H9 (cell line): ENCODE measurements at regions not wholly inside any gene's neighbourhood (a gene's known extent, or its start where the extent isn't known, plus 50 kb on each side); places are given as distances from the start of the nearest gene placed in this dataset.

ENCODE experiments used
- DNase-seq: peaks from one replicate; pipeline ENCODE4 v3.0.0-alpha.2; 2017
- H2AFZ ChIP-seq: one replicate; pipeline ENCODE4 v1.6.1; 2013; ENCODE audit warnings: mild to moderate bottlenecking, low read length, control low read depth, moderate library complexity
- H2AK5ac ChIP-seq: 2 replicates; pipeline ENCODE4 v1.6.1; 2013; ENCODE audit warnings: low read length, control low read depth, mixed read lengths; ENCODE audit not compliant: insufficient read length
- H2BK120ac ChIP-seq: one replicate; pipeline ENCODE4 v1.6.1; 2013; ENCODE audit warnings: low read depth, mild to moderate bottlenecking, low read length, control low read depth, inconsistent platforms; ENCODE audit not compliant: poor library complexity, severe bottlenecking
- H2BK12ac ChIP-seq: 2 replicates; pipeline ENCODE4 v1.6.1; 2013; ENCODE audit warnings: low read length, control low read depth, mixed read lengths, low read depth; ENCODE audit not compliant: insufficient read length
- H2BK15ac ChIP-seq: 2 replicates; pipeline ENCODE4 v1.6.1; 2013; ENCODE audit warnings: low read depth, low read length, control low read depth
- H2BK20ac ChIP-seq: one replicate; pipeline ENCODE4 v1.6.1; 2013; ENCODE audit warnings: low read depth, mild to moderate bottlenecking, low read length, control low read depth, inconsistent platforms; ENCODE audit not compliant: poor library complexity, severe bottlenecking
- H2BK5ac ChIP-seq: 2 replicates; pipeline ENCODE4 v1.6.1; 2013; ENCODE audit warnings: low read length, control low read depth, mixed read lengths; ENCODE audit not compliant: insufficient read length
- H3K14ac ChIP-seq: 2 replicates; pipeline ENCODE4 v1.6.1; 2013; ENCODE audit warnings: low read length, control low read depth; ENCODE audit not compliant: insufficient read depth
- H3K18ac ChIP-seq: 2 replicates; pipeline ENCODE4 v1.6.1; 2013; ENCODE audit warnings: low read depth, mild to moderate bottlenecking, mixed read lengths, low read length, control low read depth; ENCODE audit not compliant: insufficient read length
- H3K23ac ChIP-seq: 2 replicates; pipeline ENCODE4 v1.6.1; 2013; ENCODE audit warnings: low read length, control low read depth, mixed read lengths, low read depth; ENCODE audit not compliant: insufficient read length
- H3K23me2 ChIP-seq: 2 replicates; pipeline ENCODE4 v1.6.1; 2013; ENCODE audit warnings: low read depth, mild to moderate bottlenecking, mixed read lengths, low read length, control low read depth; ENCODE audit not compliant: insufficient read length, poor library complexity, severe bottlenecking
- H3K27ac ChIP-seq: 2 replicates; pipeline ENCODE4 v1.5.1; 2013; ENCODE audit warnings: low read length, control low read depth, mixed read lengths, low read depth; ENCODE audit not compliant: insufficient read length
- H3K27me3 ChIP-seq: 2 replicates; pipeline ENCODE4 v1.6.1; 2013; ENCODE audit warnings: low read length, control low read depth, inconsistent platforms; ENCODE audit not compliant: insufficient read depth
- H3K4ac ChIP-seq: 2 replicates; pipeline ENCODE4 v1.6.1; 2013; ENCODE audit warnings: low read depth, mild to moderate bottlenecking, control low read depth, inconsistent platforms, low read length, moderate library complexity
- H3K4me1 ChIP-seq: 2 replicates; pipeline ENCODE4 v1.6.1; 2013; ENCODE audit warnings: low read length, control low read depth, inconsistent platforms; ENCODE audit not compliant: insufficient read depth
- H3K4me2 ChIP-seq: 2 replicates; pipeline ENCODE4 v1.6.1; 2013; ENCODE audit warnings: low read length, control low read depth, mixed read lengths; ENCODE audit not compliant: insufficient read length, insufficient read depth
- H3K56ac ChIP-seq: 2 replicates; pipeline ENCODE4 v1.6.1; 2013; ENCODE audit warnings: low read depth, mild to moderate bottlenecking, mixed read lengths, low read length, control low read depth; ENCODE audit not compliant: insufficient read length
- H3K79me1 ChIP-seq: 2 replicates; pipeline ENCODE4 v1.6.1; 2013; ENCODE audit warnings: low read depth, mild to moderate bottlenecking, moderate library complexity, low read length, control low read depth, inconsistent platforms; ENCODE audit not compliant: insufficient read depth, poor library complexity, severe bottlenecking
- H3K79me2 ChIP-seq: 2 replicates; pipeline ENCODE4 v1.6.1; 2013; ENCODE audit warnings: low read length, control low read depth, inconsistent platforms; ENCODE audit not compliant: insufficient read depth
- H3K9ac ChIP-seq: 2 replicates; pipeline ENCODE4 v1.6.1; 2013; ENCODE audit warnings: low read length, control low read depth, mixed read lengths; ENCODE audit not compliant: insufficient read length; ENCODE audit errors: extremely low read depth
- H3K9me3 ChIP-seq: one replicate; pipeline ENCODE4 v1.6.1; 2013; ENCODE audit warnings: low read depth, low read length, inconsistent platforms; ENCODE audit not compliant: control insufficient read depth
- H3T11ph ChIP-seq: one replicate; pipeline ENCODE4 v1.6.1; 2013; ENCODE audit warnings: mild to moderate bottlenecking, low read length, control low read depth, inconsistent platforms
- H4K20me1 ChIP-seq: one replicate; pipeline ENCODE4 v1.6.1; 2013; ENCODE audit not compliant: control insufficient read depth, insufficient read length, insufficient read depth
- H4K5ac ChIP-seq: 2 replicates; pipeline ENCODE4 v1.6.1; 2013; ENCODE audit warnings: low read depth, mild to moderate bottlenecking, mixed read lengths, low read length, control low read depth; ENCODE audit not compliant: insufficient read length
- H4K8ac ChIP-seq: replicated peaks from 2 replicates; pipeline ENCODE4 v1.6.1; 2013; ENCODE audit warnings: low read length, control low read depth, mixed read lengths, low read depth; ENCODE audit not compliant: insufficient read length
- H4K91ac ChIP-seq: 2 replicates; pipeline ENCODE4 v1.6.1; 2013; ENCODE audit warnings: low read depth, mild to moderate bottlenecking, moderate library complexity, mixed read lengths, low read length, control low read depth; ENCODE audit not compliant: insufficient read length
- H3K27ac Mint-ChIP-seq, 3 experiments: 2 replicates in 2 of 3; 3 replicates in 1 of 3; pipeline ENCODE4 v1.8.0; 2020 to 2021; ENCODE audit warnings: mixed read lengths in 3 of 3, mild to moderate bottlenecking in 1 of 3, moderate library complexity in 1 of 3
- H3K27me3 Mint-ChIP-seq: 2 replicates; pipeline ENCODE4 v1.8.0; 2021; ENCODE audit warnings: low read depth, mild to moderate bottlenecking, moderate library complexity, mixed read lengths
- H3K36me3 Mint-ChIP-seq, 3 experiments: 2 replicates in 2 of 3; 3 replicates in 1 of 3; pipeline ENCODE4 v1.8.0; 2020 to 2021; ENCODE audit warnings: low read depth in 3 of 3, mixed read lengths in 3 of 3; ENCODE audit not compliant: insufficient read depth in 1 of 3
- H3K4me1 Mint-ChIP-seq, 2 experiments: 2 replicates each; pipeline ENCODE4 v1.8.0; 2020; ENCODE audit warnings: mixed read lengths in 2 of 2
- H3K4me3 Mint-ChIP-seq, 2 experiments: 2 replicates in 1 of 2; 3 replicates in 1 of 2; pipeline ENCODE4 v1.8.0; 2020 to 2021; ENCODE audit warnings: mild to moderate bottlenecking in 2 of 2, mixed read lengths in 2 of 2, moderate library complexity in 1 of 2
- H3K9me3 Mint-ChIP-seq, 2 experiments: 2 replicates in 1 of 2; 3 replicates in 1 of 2; pipeline ENCODE4 v1.8.0; 2020; ENCODE audit warnings: mild to moderate bottlenecking in 2 of 2, mixed read lengths in 2 of 2, moderate library complexity in 1 of 2
- WGBS: extraction: QIAGEN DNeasy Blood & Tissue Kit; methylation state at CpG from one replicate; pipeline ENCODE4 v1.1.7; 2013; ENCODE audit warnings: missing lambda C conversion rate, low lambda C conversion rate, mixed read lengths; ENCODE audit not compliant: insufficient read length; ENCODE audit errors: extremely low coverage; 5-methylcytosine and 5-hydroxymethylcytosine counted together
- TF ChIP-seq, protein P1 (sequence below): fragments of 200-600 bp; sonication (generic); conservative IDR thresholded peaks from 3 replicates; pipeline ENCODE4 v1.8.0; 2021; ENCODE audit warnings: antibody characterized with exemption, mild to moderate bottlenecking

DNA sequence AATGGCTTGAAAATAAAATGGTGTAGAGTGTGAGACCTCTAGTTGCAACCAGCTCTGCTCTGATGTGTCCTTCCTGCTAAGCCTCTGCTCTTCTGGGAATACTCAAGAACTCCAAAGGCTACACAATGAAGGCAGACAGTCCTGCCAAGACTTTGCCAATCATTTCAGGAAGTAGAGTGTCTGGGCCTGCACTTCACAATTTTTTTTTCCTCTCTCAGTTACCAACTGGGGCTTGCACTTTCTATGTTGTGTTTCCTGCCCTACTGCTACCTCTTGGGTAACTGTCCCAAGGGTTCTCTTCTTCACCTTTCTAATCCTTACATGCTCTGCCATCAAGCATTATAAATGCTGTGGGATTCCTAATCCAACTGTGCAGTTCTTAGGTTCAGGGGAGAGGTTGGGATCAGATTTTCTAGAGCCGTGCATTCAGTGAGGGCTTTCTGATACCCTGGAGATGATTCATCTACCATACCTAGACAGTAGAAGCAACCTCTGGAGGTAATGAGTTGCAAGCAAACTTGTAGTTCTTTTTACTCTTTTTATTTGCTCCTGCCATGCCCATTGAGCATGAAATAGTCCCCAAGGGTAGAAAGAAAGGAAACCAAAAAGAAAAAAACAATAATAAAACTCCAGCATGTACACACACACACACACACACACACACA is 365.9 kb downstream of the MLLT3 start:
- Histone ChIP-seq H3K4me2 (no peak overlapping the region), H2AK5ac (no peak overlapping the region), H3K27ac (no peak overlapping the region), H4K5ac (no peak overlapping the region), H3K23me2 (no peaks in the 10 kb centered on the region), H3K79me1 (no peaks in the 10 kb centered on the region), H3K79me2 (no peaks in the 10 kb centered on the region), H3T11ph (no peak overlapping the region), H2BK15ac (no peak overlapping the region), H3K4me1 (no peaks in the 10 kb centered on the region), H3K4ac (no peak overlapping the region), H2BK20ac (no peak overlapping the region), H2BK5ac (no peak overlapping the region), H4K20me1 (no peaks in the 10 kb centered on the region), H3K18ac (no peak overlapping the region), H3K9ac (no peak overlapping the region), H2BK12ac (no peak overlapping the region), H3K9me3 (no peaks in the 10 kb centered on the region), H2AFZ (no peak overlapping the region), H4K8ac (no peak overlapping the region), H3K14ac (no peak overlapping the region), H3K56ac (no peak overlapping the region), H2BK120ac (no peak overlapping the region), H3K27me3 (no peaks in the 10 kb centered on the region), H3K23ac (no peak overlapping the region), H4K91ac (no peak overlapping the region)
- Mint-ChIP-seq H3K36me3 (no peaks in the 10 kb centered on the region; a peak in 1 of 7 replicates), H3K27me3 (peaks cover 5% of the 10 kb centered on the region), H3K4me1 (peaks cover 9 to 10% of the 10 kb centered on the region in 2 experiments), H3K4me3 (no peak overlapping the region), H3K27ac (no peak overlapping the region), H3K9me3 (no peaks in the 10 kb centered on the region)
- WGBS: no CpG with 5 or more reads among the region's 1 CpG
- DNase-seq: no peak
- TF ChIP-seq, protein P1, sequence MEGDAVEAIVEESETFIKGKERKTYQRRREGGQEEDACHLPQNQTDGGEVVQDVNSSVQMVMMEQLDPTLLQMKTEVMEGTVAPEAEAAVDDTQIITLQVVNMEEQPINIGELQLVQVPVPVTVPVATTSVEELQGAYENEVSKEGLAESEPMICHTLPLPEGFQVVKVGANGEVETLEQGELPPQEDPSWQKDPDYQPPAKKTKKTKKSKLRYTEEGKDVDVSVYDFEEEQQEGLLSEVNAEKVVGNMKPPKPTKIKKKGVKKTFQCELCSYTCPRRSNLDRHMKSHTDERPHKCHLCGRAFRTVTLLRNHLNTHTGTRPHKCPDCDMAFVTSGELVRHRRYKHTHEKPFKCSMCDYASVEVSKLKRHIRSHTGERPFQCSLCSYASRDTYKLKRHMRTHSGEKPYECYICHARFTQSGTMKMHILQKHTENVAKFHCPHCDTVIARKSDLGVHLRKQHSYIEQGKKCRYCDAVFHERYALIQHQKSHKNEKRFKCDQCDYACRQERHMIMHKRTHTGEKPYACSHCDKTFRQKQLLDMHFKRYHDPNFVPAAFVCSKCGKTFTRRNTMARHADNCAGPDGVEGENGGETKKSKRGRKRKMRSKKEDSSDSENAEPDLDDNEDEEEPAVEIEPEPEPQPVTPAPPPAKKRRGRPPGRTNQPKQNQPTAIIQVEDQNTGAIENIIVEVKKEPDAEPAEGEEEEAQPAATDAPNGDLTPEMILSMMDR: no peak
